A549 (cell line): ENCODE measurements at regions not wholly inside any gene's neighbourhood (a gene's known extent, or its start where the extent isn't known, plus 50 kb on each side); places are given as distances from the start of the nearest gene placed in this dataset.
"Not testable (repeated sequence)": the region's sequence is repeated elsewhere in the genome, so short reads cannot be mapped to it uniquely, and the experiment has no call there.

Source experiments
- CTCF ChIP-seq: fragments of >200 bp; sonication (Bioruptor Twin); formaldehyde crosslinking; IDR thresholded peaks from 3 replicates; pipeline ENCODE4 v1.5.1; 2016
- SMC3 ChIP-seq: fragments of >200 bp; sonication (Bioruptor Twin); formaldehyde crosslinking; IDR thresholded peaks from 3 replicates; pipeline ENCODE4 v1.6.1; 2018; ENCODE audit warnings: inconsistent platforms
- ZFP36 ChIP-seq: fragments of 450-650 bp; IDR thresholded peaks from 2 replicates; pipeline ENCODE4 v1.6.1; 2014; ENCODE audit warnings: borderline replicate concordance; ENCODE audit not compliant: partially characterized antibody

GRCh38 chr20:9015232-9015983, 53.5 kb upstream of the PLCB4 start:
- not testable (repeated sequence) for TF ChIP-seq ZFP36, CTCF, SMC3
